ENCODE measurements at regions not wholly inside any gene's neighbourhood (a gene's known extent, or its start where the extent isn't known, plus 50 kb on each side); places are given as distances from the start of the nearest gene placed in this dataset.
"Not testable (repeated sequence)": the region's sequence is repeated elsewhere in the genome, so short reads cannot be mapped to it uniquely, and the experiment has no call there.

DNA sequence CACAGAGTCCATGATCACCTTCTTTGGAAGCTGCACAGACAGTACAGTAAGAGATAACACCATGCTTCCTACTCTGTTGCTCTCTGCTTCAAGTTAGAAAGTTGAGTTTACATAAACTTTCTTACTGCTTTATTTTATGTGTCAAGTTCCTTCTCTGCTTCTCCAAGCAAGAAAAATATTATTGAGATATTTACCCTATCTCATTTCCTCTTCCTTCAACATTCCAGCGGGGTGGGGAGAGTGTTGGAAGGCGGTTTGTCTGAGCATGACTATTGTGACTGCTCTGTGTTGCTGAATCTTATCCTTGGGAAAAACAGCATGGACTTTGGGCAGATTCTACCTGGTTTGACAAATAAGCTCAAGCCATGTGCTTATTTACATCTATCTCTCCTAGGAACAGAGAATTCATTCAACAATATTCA lies 66.9 kb upstream of the EPB41L4A start:
- no peak for DNase-seq (ENCODE audit: low spot score)
- in situ Hi-C loops (cut with MboI; ENCODE audit: low sequenced_read_pairs, unreplicated experiment): no loop called here
- no peak for TF ChIP-seq CTCF (IDR thresholded peaks at IDR 0.05; ENCODE audit: borderline replicate concordance, control extremely low read depth, extremely low read depth, insufficient read depth, missing control alignments)

- no peak for DNase-seq (ENCODE audit: low spot score)
- in situ Hi-C loops (cut with MboI; ENCODE audit: low sequenced_read_pairs, unreplicated experiment): no loop called here
- TF ChIP-seq CTCF (IDR thresholded peaks at IDR 0.05; ENCODE audit: borderline replicate concordance, control extremely low read depth, extremely low read depth, insufficient read depth, missing control alignments): no peak
Measured at GRCh38 chr5:112491257-112491656, 72.2 kb upstream of the EPB41L4A start.

DNA sequence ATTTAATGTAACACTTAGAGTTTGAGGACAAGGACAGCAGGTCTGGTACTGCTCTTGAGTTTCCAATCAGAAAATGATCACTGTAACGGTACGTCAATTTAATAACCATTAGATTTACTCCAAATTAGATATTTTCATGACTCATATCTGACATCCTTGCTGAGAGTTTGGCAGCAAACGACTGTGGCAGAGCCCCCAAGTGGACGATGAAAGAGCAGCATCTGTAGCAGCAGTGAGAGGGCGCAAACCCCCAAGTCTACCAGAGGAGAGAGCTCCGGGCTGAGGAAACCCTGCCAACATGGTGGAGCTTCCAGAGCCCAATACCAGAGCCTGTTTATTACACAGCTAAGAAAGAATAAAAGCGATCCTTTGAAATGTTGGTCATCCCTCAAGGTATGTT lies 73.2 kb upstream of the EPB41L4A start:
- peak; percentile 40 for DNase-seq (ENCODE audit: low spot score)
- TF ChIP-seq CTCF (IDR thresholded peaks at IDR 0.05; ENCODE audit: borderline replicate concordance, control extremely low read depth, extremely low read depth, insufficient read depth, missing control alignments): peak; percentile 42
- in situ Hi-C loops (cut with MboI; ENCODE audit: low sequenced_read_pairs, unreplicated experiment): no loop called here

- DNase-seq (ENCODE audit: low spot score); in situ Hi-C loops (cut with MboI; ENCODE audit: low sequenced_read_pairs, unreplicated experiment): not testable (repeated sequence)
- peak; percentile 21 for TF ChIP-seq CTCF (IDR thresholded peaks at IDR 0.05; ENCODE audit: borderline replicate concordance, control extremely low read depth, extremely low read depth, insufficient read depth, missing control alignments)
Measured at GRCh38 chr5:112503749-112504501, 84.8 kb upstream of the EPB41L4A start.

DNA sequence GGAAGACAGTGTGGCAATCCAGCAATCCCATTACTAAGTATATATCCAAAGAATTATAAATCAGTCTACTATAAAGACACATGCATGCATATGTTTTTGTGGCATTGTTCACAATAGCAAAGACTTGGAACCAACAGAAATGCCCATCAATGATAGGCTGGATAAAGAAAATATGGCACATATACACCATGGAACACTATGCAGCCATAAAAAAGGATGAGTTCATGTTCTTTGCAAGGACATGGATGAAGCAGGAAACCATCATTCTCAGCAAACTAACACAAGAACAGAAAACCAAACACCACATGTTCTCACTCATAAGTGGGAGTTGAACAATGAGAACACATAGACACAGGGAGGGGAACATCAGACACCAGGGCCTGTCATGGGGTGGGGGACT lies 90.0 kb upstream of the EPB41L4A start:
- DNase-seq (ENCODE audit: low spot score); in situ Hi-C loops (cut with MboI; ENCODE audit: low sequenced_read_pairs, unreplicated experiment): not testable (repeated sequence)

GRCh38 chr5:112511920-112512319 lies 92.8 kb upstream of the EPB41L4A start:
- no peak for DNase-seq (ENCODE audit: low spot score)
- in situ Hi-C loops (cut with MboI; ENCODE audit: low sequenced_read_pairs, unreplicated experiment): no loop called here
- no peak for TF ChIP-seq CTCF (IDR thresholded peaks at IDR 0.05; ENCODE audit: borderline replicate concordance, control extremely low read depth, extremely low read depth, insufficient read depth, missing control alignments)

DNA sequence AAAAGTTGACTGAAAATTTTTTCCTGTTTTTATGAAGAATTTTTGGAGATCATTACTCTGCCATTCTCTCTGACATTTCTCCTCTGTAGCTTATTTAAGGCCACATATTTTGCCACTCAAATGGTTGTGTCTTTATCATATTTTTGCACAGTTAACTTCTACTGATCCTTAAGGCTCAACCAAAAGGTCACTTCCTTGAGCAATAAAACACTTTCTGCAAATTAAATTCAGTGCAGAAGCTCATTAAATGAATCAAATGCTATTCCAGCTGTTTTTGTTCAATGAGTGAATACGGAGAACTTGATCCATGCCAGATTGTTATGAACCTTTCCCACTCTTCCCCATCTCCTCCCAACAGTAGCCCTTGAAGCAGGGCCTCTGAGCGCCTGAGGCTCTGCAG lies 93.8 kb upstream of the EPB41L4A start:
- in situ Hi-C loops (cut with MboI; ENCODE audit: low sequenced_read_pairs, unreplicated experiment): no loop called here
- TF ChIP-seq CTCF (IDR thresholded peaks at IDR 0.05; ENCODE audit: borderline replicate concordance, control extremely low read depth, extremely low read depth, insufficient read depth, missing control alignments): no peak
- DNase-seq (ENCODE audit: low spot score): no peak
